Gastrocnemius medialis (tissue), 4 donors: ENCODE measurements at regions not wholly inside any gene's neighbourhood (a gene's known extent, or its start where the extent isn't known, plus 50 kb on each side); places are given as distances from the start of the nearest gene placed in this dataset.

Source experiments
- ATAC-seq, 2 donors: fragments of 150-250 bp; one replicate each; pipeline ENCODE4 v1.9.1; 2016
- DNase-seq, 2 donors: peaks; one replicate each; pipeline ENCODE4 v3.0.0-alpha.2; 2019
- H3K27ac ChIP-seq, 4 donors: fragments of 200-600 bp; sonication (generic); 1 replicate in 1 of 4; 2 replicates in 3 of 4; pipeline ENCODE4 v1.5.1; 2016 to 2018; ENCODE audit warnings: mild to moderate bottlenecking in 2 of 4, moderate library complexity in 1 of 4
- H3K27me3 ChIP-seq, 3 donors: fragments of 200-600 bp; sonication (generic) in 2 of 3; 1 replicate in 1 of 3; 2 replicates in 2 of 3; pipeline versions ENCODE4 v1.5.1 to v1.6.0; 2016 to 2019; ENCODE audit warnings: mild to moderate bottlenecking in 1 of 3, moderate library complexity in 1 of 3
- H3K36me3 ChIP-seq, 2 donors: fragments of 200-600 bp; sonication (generic) in 1 of 2; one replicate each; pipeline ENCODE4 v1.5.1; 2017 to 2018
- H3K4me1 ChIP-seq, 2 donors: fragments of 200-600 bp; sonication (generic) in 1 of 2; one replicate each; pipeline ENCODE4 v1.5.1; 2016 to 2017; ENCODE audit warnings: mild to moderate bottlenecking in 2 of 2
- H3K4me3 ChIP-seq, 4 donors: fragments of 200-600 bp; sonication (generic) in 3 of 4; 1 replicate in 1 of 4; 2 replicates in 3 of 4; pipeline ENCODE4 v1.5.1; 2016 to 2019; ENCODE audit warnings: mild to moderate bottlenecking in 2 of 4
- H3K9me3 ChIP-seq, 3 donors: fragments of 200-600 bp; sonication (generic) in 2 of 3; 1 replicate in 1 of 3; 2 replicates in 2 of 3; pipeline ENCODE4 v1.5.1; 2016 to 2019
- CTCF ChIP-seq, 5 experiments: fragments of 450-650 bp in 3 of 5; fragments of 200-600 bp in 2 of 5; sonication (generic) in 2 of 5; IDR thresholded peaks in 4 of 5; conservative IDR thresholded peaks in 1 of 5; 1 replicate in 4 of 5; 2 replicates in 1 of 5; pipeline ENCODE4 v1.5.1; 2016 to 2019; ENCODE audit warnings: antibody characterized with exemption in 5 of 5, mild to moderate bottlenecking in 3 of 5, moderate library complexity in 3 of 5
- POLR2A ChIP-seq, 2 donors: fragments of 450-650 bp; IDR thresholded peaks; one replicate each; pipeline ENCODE4 v1.6.1; 2017; ENCODE audit warnings: antibody characterized with exemption in 2 of 2, mild to moderate bottlenecking in 2 of 2, moderate library complexity in 2 of 2
- in situ Hi-C, 4 donors: fragments of 200-750 bp; cut with MboI; loops; one replicate each; pipeline versions ENCODE4 v1.15.0 to v1.8.0; 2017; ENCODE audit warnings: low sequenced_read_pairs in 4 of 4
- intact Hi-C: fragments of 100-400 bp; cut with DNase I; formaldehyde crosslinking; loops from one replicate; pipeline ENCODE4 v1.15.1; 2023; ENCODE audit warnings: low total_unique reads

- intact Hi-C loops (no loop called here), in situ Hi-C loops (no loop called here)
- DNase-seq (no peak), ATAC-seq (no peak)
- no peak overlapping the region for H3K4me3 ChIP-seq
- H3K36me3 ChIP-seq, result no peaks in the 10 kb centered on the region
- no peaks in the 10 kb centered on the region for H3K9me3 ChIP-seq
- no peak overlapping the region for H3K27ac ChIP-seq
- TF ChIP-seq POLR2A (IDR thresholded peaks at IDR 0.05) (no peak), CTCF (IDR thresholded peaks at IDR 0.05 in 4 of 5, conservative IDR thresholded peaks at IDR 0.05 in 1 of 5) (no peak)
- H3K27me3 ChIP-seq, result no peaks in the 10 kb centered on the region
- H3K4me1 ChIP-seq, result no peaks in the 10 kb centered on the region
Observed at GRCh38 chr18:5031216-5031615, 165.8 kb downstream of the AKAIN1 start.

GRCh38 chr18:5030636-5031035 lies 166.4 kb downstream of the AKAIN1 start:
- no peak for ATAC-seq
- H3K27me3 ChIP-seq, result no peaks in the 10 kb centered on the region
- no peaks in the 10 kb centered on the region for H3K4me1 ChIP-seq
- H3K36me3 ChIP-seq, result no peaks in the 10 kb centered on the region
- no peaks in the 10 kb centered on the region for H3K9me3 ChIP-seq
- in situ Hi-C loops, result no loop called here
- TF ChIP-seq CTCF (IDR thresholded peaks at IDR 0.05 in 4 of 5, conservative IDR thresholded peaks at IDR 0.05 in 1 of 5) (no peak), POLR2A (IDR thresholded peaks at IDR 0.05) (no peak)
- no peak for DNase-seq
- no peak overlapping the region for H3K4me3 ChIP-seq
- intact Hi-C loops, result no loop called here
- H3K27ac ChIP-seq, result no peak overlapping the region

- Histone ChIP-seq H3K27ac (no peak overlapping the region), H3K4me1 (no peaks in the 10 kb centered on the region), H3K9me3 (no peaks in the 10 kb centered on the region), H3K27me3 (no peaks in the 10 kb centered on the region), H3K4me3 (no peak overlapping the region), H3K36me3 (no peaks in the 10 kb centered on the region)
- TF ChIP-seq POLR2A (IDR thresholded peaks at IDR 0.05) (no peak), CTCF (IDR thresholded peaks at IDR 0.05 in 4 of 5, conservative IDR thresholded peaks at IDR 0.05 in 1 of 5) (no peak)
- ATAC-seq (no peak), DNase-seq (no peak)
- in situ Hi-C loops, result no loop called here
- intact Hi-C loops, result no loop called here
Observed at GRCh38 chr18:5029592-5029991, 167.5 kb downstream of the AKAIN1 start.

- no peaks in the 10 kb centered on the region for H3K27me3 ChIP-seq
- in situ Hi-C loops, result no loop called here
- H3K9me3 ChIP-seq, result no peaks in the 10 kb centered on the region
- ATAC-seq (no peak), DNase-seq (no peak)
- H3K36me3 ChIP-seq, result no peaks in the 10 kb centered on the region
- no peak overlapping the region for H3K4me3 ChIP-seq
- intact Hi-C loops, result no loop called here
- no peaks in the 10 kb centered on the region for H3K4me1 ChIP-seq
- no peak for TF ChIP-seq CTCF (IDR thresholded peaks at IDR 0.05 in 4 of 5, conservative IDR thresholded peaks at IDR 0.05 in 1 of 5)
- TF ChIP-seq POLR2A (IDR thresholded peaks at IDR 0.05), result no peak
- no peak overlapping the region for H3K27ac ChIP-seq
Observed at GRCh38 chr18:5024741-5025140, 172.3 kb downstream of the AKAIN1 start.

GRCh38 chr18:5021558-5021957 lies 175.5 kb downstream of the AKAIN1 start:
- Histone ChIP-seq H3K27me3 (no peaks in the 10 kb centered on the region), H3K36me3 (no peaks in the 10 kb centered on the region), H3K27ac (no peak overlapping the region), H3K9me3 (no peaks in the 10 kb centered on the region), H3K4me3 (no peak overlapping the region), H3K4me1 (no peaks in the 10 kb centered on the region)
- DNase-seq (no peak), ATAC-seq (no peak)
- no peak for TF ChIP-seq POLR2A (IDR thresholded peaks at IDR 0.05)
- no peak for TF ChIP-seq CTCF (IDR thresholded peaks at IDR 0.05 in 4 of 5, conservative IDR thresholded peaks at IDR 0.05 in 1 of 5)
- in situ Hi-C loops, result no loop called here
- intact Hi-C loops, result no loop called here
